WTC11 (cell line): ENCODE measurements at regions not wholly inside any gene's neighbourhood (a gene's known extent, or its start where the extent isn't known, plus 50 kb on each side); places are given as distances from the start of the nearest gene placed in this dataset.

Source experiments
- ATF1 ChIP-seq: sonication (generic); formaldehyde crosslinking; IDR thresholded peaks from 2 replicates; pipeline ENCODE4 v1.8.1; 2023; ENCODE audit warnings: mild to moderate bottlenecking, moderate library complexity, missing genetic modification reagents
- CREB1 ChIP-seq: sonication (generic); formaldehyde crosslinking; IDR thresholded peaks from 2 replicates; pipeline ENCODE4 v1.8.0; 2023; ENCODE audit warnings: mild to moderate bottlenecking, missing genetic modification reagents
- CTCF ChIP-seq: fragments of 200-600 bp; IDR thresholded peaks from 2 replicates; pipeline ENCODE4 v1.8.0; 2022; ENCODE audit warnings: antibody characterized with exemption
- EMX1 ChIP-seq: fragments of 250-450 bp; sonication (Bioruptor Pico); IDR thresholded peaks from 2 replicates; pipeline ENCODE4 v1.8.0; 2021; ENCODE audit warnings: mild to moderate bottlenecking
- ERG ChIP-seq: fragments of 250-450 bp; sonication (Bioruptor Pico); IDR thresholded peaks from 2 replicates; pipeline ENCODE4 v1.8.0; 2021; ENCODE audit warnings: mild to moderate bottlenecking
- FOXK1 ChIP-seq: sonication (generic); formaldehyde crosslinking; IDR thresholded peaks from 2 replicates; pipeline ENCODE4 v1.8.0; 2022; ENCODE audit warnings: mild to moderate bottlenecking, moderate library complexity, missing genetic modification reagents
- MAX ChIP-seq: sonication (generic); formaldehyde crosslinking; IDR thresholded peaks from 2 replicates; pipeline ENCODE4 v1.8.0; 2022; ENCODE audit warnings: mild to moderate bottlenecking, missing genetic modification reagents
- NFYB ChIP-seq: sonication (generic); formaldehyde crosslinking; conservative IDR thresholded peaks from 2 replicates; pipeline ENCODE4 v1.8.0; 2022; ENCODE audit warnings: low read depth, missing genetic modification reagents
- TEAD1 ChIP-seq: sonication (generic); formaldehyde crosslinking; IDR thresholded peaks from 2 replicates; pipeline ENCODE4 v1.8.0; 2022; ENCODE audit warnings: mild to moderate bottlenecking, missing genetic modification reagents
- USF2 ChIP-seq: sonication (generic); formaldehyde crosslinking; IDR thresholded peaks from 2 replicates; pipeline ENCODE4 v1.8.1; 2023; ENCODE audit warnings: mild to moderate bottlenecking, missing genetic modification reagents, moderate library complexity
- ZBTB21 ChIP-seq: sonication (generic); formaldehyde crosslinking; IDR thresholded peaks from 2 replicates; pipeline ENCODE4 v1.8.1; 2023; ENCODE audit warnings: mild to moderate bottlenecking, missing genetic modification reagents, borderline replicate concordance
- ZNF263 ChIP-seq: sonication (generic); formaldehyde crosslinking; IDR thresholded peaks from 2 replicates; pipeline ENCODE4 v1.8.1; 2022; ENCODE audit warnings: low read depth, mild to moderate bottlenecking, moderate library complexity, missing genetic modification reagents
- ZNF512 ChIP-seq: sonication (generic); formaldehyde crosslinking; IDR thresholded peaks from 2 replicates; pipeline ENCODE4 v1.8.1; 2022; ENCODE audit warnings: missing genetic modification reagents, borderline replicate concordance
- ZNF671 ChIP-seq: fragments of 250-450 bp; sonication (Bioruptor Pico); IDR thresholded peaks from 2 replicates; pipeline ENCODE4 v1.8.0; 2021; ENCODE audit warnings: mild to moderate bottlenecking

- TF ChIP-seq USF2 (CRISPR knock-in tag) (no peak), FOXK1 (CRISPR knock-in tag) (no peak), CTCF (no peak), ZBTB21 (CRISPR knock-in tag) (no peak), ZNF671 (no peak), ZNF263 (CRISPR knock-in tag) (no peak), ZNF512 (CRISPR knock-in tag) (no peak), ATF1 (CRISPR knock-in tag) (no peak), TEAD1 (CRISPR knock-in tag) (no peak), EMX1 (CRISPR knock-in tag) (no peak), CREB1 (CRISPR knock-in tag) (no peak), ERG (CRISPR knock-in tag) (no peak), MAX (CRISPR knock-in tag) (no peak), NFYB (CRISPR knock-in tag) (no peak)
Observed at GRCh38 chrX:80576806-80577533, 156.7 kb downstream of the TENT5D start.
